Erythroblast (primary cell): ENCODE measurements at regions not wholly inside any gene's neighbourhood (a gene's known extent, or its start where the extent isn't known, plus 50 kb on each side); places are given as distances from the start of the nearest gene placed in this dataset.

Source experiments
- DNase-seq, 2 experiments: peaks; one replicate each; lab custom pipeline; 2025; lab: John Stamatoyannopoulos, UW
- GATA1 ChIP-seq: IDR thresholded peaks from 2 replicates; pipeline ENCODE4 v1.6.1; 2011; ENCODE audit warnings: low read depth, mild to moderate bottlenecking, control low read depth, low read length, moderate library complexity
- POLR2A ChIP-seq: IDR thresholded peaks from 2 replicates; pipeline ENCODE4 v1.6.1; 2011; ENCODE audit warnings: mild to moderate bottlenecking, low read length

- DNase-seq: no peak
- TF ChIP-seq GATA1: no peak
- no peak for TF ChIP-seq POLR2A
Measured at GRCh38 chr2:160630801-160631590, 137.4 kb upstream of the RBMS1 start.

DNA sequence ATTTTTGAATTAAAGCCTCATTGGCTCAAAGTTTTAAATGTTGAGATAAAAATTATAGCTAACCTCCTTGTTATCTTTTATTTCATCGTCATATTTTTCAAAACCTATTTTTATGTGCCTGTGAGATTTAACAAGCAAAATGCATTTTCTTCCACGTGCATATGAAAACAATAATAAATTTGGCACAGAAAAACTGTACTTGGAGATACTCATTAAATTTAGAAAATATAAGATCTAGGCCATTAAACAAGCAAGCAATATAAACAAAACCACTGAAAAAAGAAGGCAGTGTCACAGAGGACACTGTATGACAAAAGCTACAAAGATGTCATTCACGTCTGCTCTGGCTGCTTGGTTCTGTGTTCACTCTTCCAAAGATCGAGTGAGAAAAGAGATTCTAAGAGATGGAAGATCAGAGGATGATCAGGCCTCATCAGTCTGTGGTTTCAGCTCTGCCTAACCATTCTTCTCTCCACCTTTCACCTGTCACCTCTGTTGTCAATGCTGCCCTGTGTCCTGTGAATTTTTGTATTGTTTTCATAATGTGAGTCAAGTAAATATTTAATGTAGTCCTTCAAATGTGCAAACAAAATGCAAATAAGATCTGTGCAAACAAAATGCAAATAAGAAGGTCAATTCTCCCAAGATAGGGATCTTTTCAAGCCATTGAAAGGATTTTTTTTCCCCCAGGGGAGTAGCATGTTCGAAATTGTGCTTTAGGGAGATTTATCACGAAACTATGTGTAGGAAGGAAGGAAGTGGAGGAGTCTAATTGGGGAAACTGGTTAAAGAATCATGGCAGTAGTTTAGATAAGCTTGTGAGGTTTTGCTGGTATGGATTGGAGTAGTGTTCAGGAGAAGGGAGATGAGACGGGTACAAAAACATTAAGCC is 138.7 kb upstream of the RBMS1 start:
- TF ChIP-seq POLR2A (no peak), GATA1 (no peak)

DNA sequence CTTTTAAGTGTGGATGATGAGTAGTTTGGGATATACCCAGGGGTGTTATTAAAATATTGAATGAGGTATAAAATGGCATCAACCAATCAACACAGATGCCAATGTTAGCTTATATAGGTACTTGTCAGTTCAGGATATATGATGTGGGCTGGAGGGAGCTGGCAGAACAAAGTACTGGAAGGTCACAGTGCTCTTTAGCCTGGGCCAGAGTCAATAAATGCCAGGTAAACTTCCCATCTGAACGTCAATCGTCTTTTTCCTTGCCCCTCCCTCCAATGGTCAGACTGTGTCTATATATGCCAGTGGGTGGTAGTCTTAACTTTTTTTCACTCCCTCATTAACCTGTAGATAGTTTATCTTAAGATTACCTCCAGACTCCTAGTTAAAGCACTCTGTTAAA is 140.8 kb upstream of the RBMS1 start:
- TF ChIP-seq GATA1 (no peak), POLR2A (no peak)
- DNase-seq: no peak

More for the DNA sequence above, 138.7 kb upstream of the RBMS1 start:
- no peak for DNase-seq

DNA sequence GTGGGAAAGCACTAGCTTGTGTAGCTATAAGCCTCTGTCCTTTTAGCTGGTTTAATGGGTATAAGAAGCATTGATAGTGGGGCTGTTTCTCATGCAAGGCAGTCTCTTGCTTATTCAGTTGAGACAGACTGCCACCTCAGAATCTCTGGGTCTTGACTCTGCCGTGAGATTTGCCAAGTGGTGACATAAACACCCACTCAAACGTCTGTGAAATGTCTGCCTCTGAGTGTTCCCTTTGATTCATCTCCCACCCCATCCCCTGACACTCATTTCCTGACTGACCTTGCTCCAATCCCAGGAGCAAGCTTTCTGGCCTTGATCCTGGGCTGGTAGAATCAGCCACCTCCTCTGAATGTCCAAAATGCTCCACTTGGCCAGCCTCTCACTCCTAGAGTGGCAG is 141.9 kb upstream of the RBMS1 start:
- no peak for TF ChIP-seq POLR2A
- TF ChIP-seq GATA1: no peak
- DNase-seq: no peak

DNA sequence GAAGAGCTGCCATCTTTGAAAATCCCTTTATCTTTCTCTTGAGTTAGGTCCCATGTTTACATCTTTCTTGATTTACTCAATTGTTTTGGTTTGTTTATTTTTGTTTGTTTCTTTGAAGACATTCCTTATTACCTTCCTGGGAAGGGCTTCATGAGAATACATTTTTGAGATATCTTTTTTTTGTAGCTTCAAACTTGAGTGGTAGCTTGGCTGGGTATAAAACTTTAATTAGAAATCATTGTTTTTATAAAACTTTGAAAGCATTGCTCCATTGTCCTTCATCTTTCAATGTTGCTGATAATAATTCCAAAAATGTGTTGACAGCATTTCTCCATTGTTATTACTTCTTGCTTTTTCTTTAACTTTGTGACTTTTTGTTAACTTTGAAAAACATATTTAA is 145.9 kb upstream of the RBMS1 start:
- TF ChIP-seq POLR2A (no peak), GATA1 (no peak)
- DNase-seq: no peak

DNA sequence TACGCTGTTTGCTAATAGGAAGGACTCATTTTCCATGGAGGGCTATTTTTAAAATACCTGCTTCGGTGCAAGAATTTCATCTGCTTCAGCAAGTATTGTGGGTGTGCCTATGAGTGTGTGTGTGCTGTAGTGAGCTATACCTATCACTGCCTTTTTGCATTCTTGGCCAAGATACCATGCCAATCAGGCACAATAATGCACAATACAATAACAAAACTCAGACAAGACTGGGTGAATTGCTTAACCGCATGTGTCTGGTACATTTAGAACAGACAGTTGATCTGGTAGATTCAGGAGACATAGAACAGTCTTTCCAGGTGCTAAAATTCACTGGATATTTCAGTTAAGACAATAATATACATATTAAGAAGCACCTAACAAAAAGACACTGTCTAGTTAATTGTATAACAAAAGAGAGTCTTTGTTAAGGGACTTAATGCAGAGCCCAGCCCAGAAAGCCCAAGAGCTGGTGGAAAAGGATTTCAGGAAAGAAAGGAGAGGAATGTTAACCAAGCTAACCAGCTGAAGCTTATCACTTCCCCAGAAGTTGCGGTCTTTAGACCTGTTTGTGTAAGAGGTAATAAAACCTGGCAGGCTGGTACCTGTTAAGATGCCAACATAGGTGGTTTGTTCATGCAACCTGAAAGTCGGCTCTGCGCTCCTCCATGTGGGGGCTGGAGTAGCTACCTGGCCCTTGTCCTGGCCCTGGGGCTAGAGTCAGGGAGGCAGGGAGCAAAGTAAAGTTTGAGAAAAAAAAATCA is 153.3 kb upstream of the RBMS1 start:
- no peak for DNase-seq

DNA sequence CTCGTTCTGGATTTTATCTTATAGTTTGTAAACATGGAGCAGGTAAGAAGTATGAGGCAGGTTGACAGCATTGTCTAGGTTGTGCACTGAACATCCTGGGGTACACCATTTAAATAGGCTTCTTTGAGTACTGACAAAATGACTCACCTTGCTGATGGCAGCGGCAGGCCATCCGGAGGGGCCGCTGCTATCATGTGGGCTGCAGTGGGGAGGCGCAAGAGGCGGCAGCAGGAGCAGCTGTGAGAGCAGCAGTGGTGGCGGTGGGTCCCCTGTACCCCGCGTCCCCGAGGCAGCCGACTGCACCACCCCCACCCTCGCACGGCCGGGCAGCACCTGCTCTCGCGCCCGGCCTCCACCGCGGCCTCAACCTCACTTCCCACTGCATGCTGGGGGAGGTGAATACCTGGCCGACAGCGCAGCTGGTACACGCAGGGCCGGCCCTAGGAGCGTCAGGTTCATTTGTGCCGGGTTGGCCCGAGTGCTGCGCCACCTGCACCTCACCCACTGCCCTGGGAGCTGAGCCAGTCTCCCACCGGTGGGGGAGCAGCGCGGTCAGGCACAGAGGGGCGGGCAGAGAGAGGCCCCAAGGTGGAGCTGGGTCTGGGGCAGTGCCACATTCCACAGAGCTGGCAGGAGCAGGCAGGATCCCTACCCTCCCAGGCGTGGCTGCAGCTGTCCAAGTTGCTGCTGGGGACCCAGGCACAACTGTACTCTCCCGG is 154.5 kb upstream of the RBMS1 start:
- TF ChIP-seq GATA1: no peak
- TF ChIP-seq POLR2A: no peak
- no peak for DNase-seq

More for the DNA sequence above, 153.3 kb upstream of the RBMS1 start:
- TF ChIP-seq POLR2A (no peak), GATA1 (no peak)

DNA sequence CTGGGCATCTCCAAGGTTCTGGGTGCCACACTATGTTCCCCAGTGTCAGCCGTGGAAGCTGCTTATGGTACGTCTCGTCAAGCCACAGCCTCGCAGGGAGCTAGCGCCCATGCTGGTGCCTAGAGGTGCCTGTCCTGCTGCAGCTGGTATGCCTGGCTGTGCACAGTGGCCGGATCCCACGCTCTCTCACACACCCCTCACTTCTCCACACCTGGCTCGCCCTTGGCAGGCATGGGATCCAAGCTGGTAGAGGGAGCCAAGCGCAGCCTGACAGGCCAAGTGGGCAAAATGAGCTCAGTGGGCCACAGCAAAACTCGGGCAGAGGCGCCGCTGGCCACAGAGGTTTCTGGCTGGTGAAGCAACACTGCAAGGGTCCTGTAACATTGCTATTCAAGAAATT is 156.1 kb upstream of the RBMS1 start:
- no peak for DNase-seq
- TF ChIP-seq POLR2A: no peak
- TF ChIP-seq GATA1: no peak

DNA sequence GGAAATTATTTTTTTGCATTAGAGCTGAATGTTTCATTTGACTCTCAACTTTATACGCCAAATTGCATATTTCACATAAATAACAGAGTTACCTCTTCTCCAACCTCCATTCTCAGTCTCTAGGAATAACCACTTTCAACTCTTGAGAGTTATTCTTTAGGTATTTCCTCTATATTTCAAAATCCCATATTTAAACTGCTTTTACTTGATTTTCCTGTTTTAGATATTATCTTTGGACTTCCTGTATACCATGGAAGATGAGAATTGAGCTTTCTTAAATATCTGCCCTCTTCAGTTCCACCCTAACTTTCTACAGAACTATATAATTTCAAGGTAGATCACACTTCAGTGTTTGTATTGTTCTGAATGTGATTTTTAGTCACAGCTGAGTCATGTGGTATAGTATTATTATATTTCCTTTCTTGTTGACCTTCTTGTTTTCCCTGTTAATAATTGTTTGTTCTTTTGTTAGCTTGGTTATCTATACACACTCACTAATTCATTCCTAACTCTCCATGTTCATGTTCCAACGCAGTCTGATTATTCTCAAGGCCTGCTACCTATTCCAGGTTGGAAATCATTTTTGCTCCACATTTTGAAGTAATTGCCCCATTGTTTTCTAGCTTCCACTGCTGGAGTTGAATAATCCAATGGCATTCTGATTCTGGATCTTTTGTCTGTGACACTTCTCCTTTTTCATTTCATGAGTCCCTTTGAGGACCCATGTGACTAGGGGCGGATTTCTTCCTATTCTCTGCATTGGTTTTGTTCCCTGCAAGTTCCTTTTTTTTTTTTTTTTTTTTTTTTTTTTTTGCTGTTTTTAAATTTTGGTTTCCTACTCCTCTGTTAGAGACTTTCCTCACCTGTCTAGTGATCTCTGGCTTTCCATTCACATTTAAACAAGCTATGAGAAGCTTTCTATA is 156.8 kb upstream of the RBMS1 start:
- TF ChIP-seq POLR2A (no peak), GATA1 (no peak)
- no peak for DNase-seq

DNA sequence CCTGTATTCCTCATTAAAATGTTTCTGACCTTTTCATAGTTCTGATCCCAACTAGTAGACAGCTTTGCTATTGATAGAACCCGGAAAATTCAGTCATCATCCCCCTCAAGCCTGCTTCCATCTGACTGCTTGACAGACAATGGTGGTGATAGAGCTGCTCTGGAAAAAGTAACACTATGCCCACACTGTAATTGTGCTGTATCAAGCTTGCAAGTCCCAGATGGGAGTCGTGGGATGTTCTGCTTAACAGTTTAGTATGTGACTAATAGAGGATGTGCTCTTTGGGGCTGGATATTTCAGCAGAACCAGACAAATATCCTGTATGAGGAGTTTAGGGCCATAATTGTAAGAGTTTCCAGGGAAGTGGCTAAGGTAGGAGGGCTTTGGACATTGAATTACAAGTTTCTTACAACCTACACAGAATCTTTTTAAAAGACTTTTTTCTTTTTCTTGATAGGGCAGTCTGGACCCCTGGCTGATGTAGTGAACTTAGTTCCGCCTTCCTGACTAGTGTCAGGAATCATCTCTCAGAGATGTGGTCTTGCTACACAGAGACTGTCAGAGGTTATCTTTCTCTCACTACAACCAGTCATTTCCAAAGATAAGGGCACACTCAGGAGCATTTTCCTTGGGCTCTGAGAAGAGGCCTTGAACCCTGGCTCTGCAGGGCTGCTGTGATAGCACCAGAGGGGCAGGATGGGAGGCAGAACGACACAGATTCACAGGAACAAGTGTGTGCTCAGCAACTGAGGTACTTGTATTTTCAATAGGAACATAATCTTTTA is 158.0 kb upstream of the RBMS1 start:
- TF ChIP-seq POLR2A: no peak
- TF ChIP-seq GATA1: no peak
- no peak for DNase-seq

DNA sequence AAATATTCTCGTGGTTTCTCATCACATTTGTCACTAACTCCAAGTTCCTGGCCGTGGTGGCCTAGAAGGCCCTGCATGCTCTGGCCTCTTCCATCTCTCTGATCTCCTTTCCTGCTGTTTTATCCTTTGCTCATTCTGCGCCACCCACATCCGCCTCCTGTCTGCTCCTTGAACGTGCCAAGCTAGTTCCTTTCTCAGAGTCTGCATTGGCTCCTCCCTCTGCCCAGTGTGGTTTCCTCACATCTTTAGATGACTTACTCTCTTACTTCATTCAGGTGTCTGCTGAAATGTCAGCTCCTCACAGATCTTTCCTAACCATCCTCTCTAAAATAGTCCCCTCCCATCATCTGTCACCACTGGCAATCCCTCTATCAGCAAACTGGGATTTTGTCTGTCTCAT is 158.6 kb upstream of the RBMS1 start:
- DNase-seq: no peak
- TF ChIP-seq POLR2A: no peak
- no peak for TF ChIP-seq GATA1

DNA sequence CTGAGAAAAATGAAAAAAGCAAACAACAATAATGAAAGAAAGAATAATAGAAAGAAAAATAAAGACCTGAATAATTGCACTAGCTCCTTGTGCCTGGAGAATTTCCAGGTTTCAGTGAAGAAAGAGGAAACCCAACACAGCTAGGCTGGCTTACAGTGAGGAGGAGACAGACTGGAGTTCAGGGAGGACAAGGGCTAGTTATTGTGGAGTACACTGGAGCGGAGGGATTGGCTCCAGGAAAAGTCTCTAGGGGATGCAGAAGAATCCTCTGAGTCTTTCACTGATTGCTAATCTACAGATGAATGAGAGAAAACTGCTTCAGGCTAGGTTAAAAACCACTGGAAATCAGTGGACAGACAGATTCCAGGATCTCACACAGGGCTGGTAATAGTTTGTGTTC is 163.6 kb upstream of the RBMS1 start:
- TF ChIP-seq GATA1 (no peak), POLR2A (no peak)
- DNase-seq: no peak
